ENCODE measurements at regions not wholly inside any gene's neighbourhood (a gene's known extent, or its start where the extent isn't known, plus 50 kb on each side); places are given as distances from the start of the nearest gene placed in this dataset.
"Not testable (repeated sequence)": the region's sequence is repeated elsewhere in the genome, so short reads cannot be mapped to it uniquely, and the experiment has no call there.

GRCh38 chr12:85425926-85426325 lies 145.9 kb downstream of the ALX1 start:
- TF ChIP-seq CTCF (IDR thresholded peaks at IDR 0.05; ENCODE audit: low read length) (no peak), EZH2 (optimal IDR thresholded peaks at IDR 0.05; ENCODE audit: low read depth, low read length) (no peak), EZH2phosphoT487 (IDR thresholded peaks at IDR 0.05; ENCODE audit: low read length) (no peak)

GRCh38 chr12:85433148-85433547 lies 153.1 kb downstream of the ALX1 start:
- H3K4me2 ChIP-seq (ENCODE audit: low read depth, low read length); H3K9me2 ChIP-seq (replicated peaks; ENCODE audit: insufficient read depth, low read length); DNase-seq; H3K36me3 ChIP-seq (replicated peaks; ENCODE audit: insufficient read depth, low read length); H3K27ac ChIP-seq (ENCODE audit: low read length); H3K4me1 ChIP-seq (ENCODE audit: low read length); H3K9ac ChIP-seq (ENCODE audit: low read length); H4K20me1 ChIP-seq (ENCODE audit: insufficient read depth, low read length); H2AFZ ChIP-seq (ENCODE audit: low read length); H3F3A ChIP-seq (ENCODE audit: insufficient read depth, low read length); H3K9me3 ChIP-seq (replicated peaks; ENCODE audit: insufficient read depth, low read length); H3K79me2 ChIP-seq (ENCODE audit: low read length); H3K4me3 ChIP-seq (ENCODE audit: low read length); H3K27me3 ChIP-seq (replicated peaks; ENCODE audit: insufficient read depth, low read length): not testable (repeated sequence)

More at GRCh38 chr12:85425926-85426325, 145.9 kb downstream of the ALX1 start:
- H3K27me3 ChIP-seq (replicated peaks; ENCODE audit: insufficient read depth, low read length), result no peaks in the 10 kb centered on the region
- H3K9ac ChIP-seq (ENCODE audit: low read length), result no peak overlapping the region
- DNase-seq, result no peak
- no peaks in the 10 kb centered on the region for H3K79me2 ChIP-seq (ENCODE audit: low read length)
- H3K4me2 ChIP-seq (ENCODE audit: low read depth, low read length), result no peak overlapping the region
- no peak overlapping the region for H3K4me3 ChIP-seq (ENCODE audit: low read length)
- H3K27ac ChIP-seq (ENCODE audit: low read length), result no peak overlapping the region
- H4K20me1 ChIP-seq (ENCODE audit: insufficient read depth, low read length), result no peaks in the 10 kb centered on the region
- H3F3A ChIP-seq (ENCODE audit: insufficient read depth, low read length), result peaks cover 12% of the 10 kb centered on the region
- H3K4me1 ChIP-seq (ENCODE audit: low read length), result no peaks in the 10 kb centered on the region
- no peaks in the 10 kb centered on the region for H3K9me2 ChIP-seq (replicated peaks; ENCODE audit: insufficient read depth, low read length)
- no peak overlapping the region for H2AFZ ChIP-seq (ENCODE audit: low read length)
- H3K9me3 ChIP-seq (replicated peaks; ENCODE audit: insufficient read depth, low read length), result no peaks in the 10 kb centered on the region
- H3K36me3 ChIP-seq (replicated peaks; ENCODE audit: insufficient read depth, low read length), result no peaks in the 10 kb centered on the region

- Histone ChIP-seq H4K20me1 (ENCODE audit: insufficient read depth, low read length) (no peaks in the 10 kb centered on the region), H3K9me2 (replicated peaks; ENCODE audit: insufficient read depth, low read length) (no peaks in the 10 kb centered on the region), H3K4me3 (ENCODE audit: low read length) (no peak overlapping the region), H3F3A (ENCODE audit: insufficient read depth, low read length) (no peaks in the 10 kb centered on the region), H3K36me3 (replicated peaks; ENCODE audit: insufficient read depth, low read length) (no peaks in the 10 kb centered on the region), H3K9me3 (replicated peaks; ENCODE audit: insufficient read depth, low read length) (no peaks in the 10 kb centered on the region), H3K27ac (ENCODE audit: low read length) (no peak overlapping the region), H3K9ac (ENCODE audit: low read length) (no peak overlapping the region), H3K4me2 (ENCODE audit: low read depth, low read length) (no peak overlapping the region), H2AFZ (ENCODE audit: low read length) (no peak overlapping the region), H3K79me2 (ENCODE audit: low read length) (no peaks in the 10 kb centered on the region), H3K4me1 (ENCODE audit: low read length) (no peaks in the 10 kb centered on the region), H3K27me3 (replicated peaks; ENCODE audit: insufficient read depth, low read length) (no peaks in the 10 kb centered on the region)
- TF ChIP-seq EZH2phosphoT487 (IDR thresholded peaks at IDR 0.05; ENCODE audit: low read length) (no peak), CTCF (IDR thresholded peaks at IDR 0.05; ENCODE audit: low read length) (no peak), EZH2 (optimal IDR thresholded peaks at IDR 0.05; ENCODE audit: low read depth, low read length) (no peak)
- no peak for DNase-seq
Observed at GRCh38 chr12:85440271-85440670, 160.3 kb downstream of the ALX1 start.

GRCh38 chr12:85441025-85441424 lies 161.0 kb downstream of the ALX1 start:
- TF ChIP-seq EZH2phosphoT487 (IDR thresholded peaks at IDR 0.05; ENCODE audit: low read length), result no peak
- no peak for TF ChIP-seq CTCF (IDR thresholded peaks at IDR 0.05; ENCODE audit: low read length)
- TF ChIP-seq EZH2 (optimal IDR thresholded peaks at IDR 0.05; ENCODE audit: low read depth, low read length), result no peak
- H3F3A ChIP-seq (ENCODE audit: insufficient read depth, low read length), result no peaks in the 10 kb centered on the region
- H3K9me3 ChIP-seq (replicated peaks; ENCODE audit: insufficient read depth, low read length), result no peaks in the 10 kb centered on the region
- H3K27me3 ChIP-seq (replicated peaks; ENCODE audit: insufficient read depth, low read length), result no peaks in the 10 kb centered on the region
- H3K4me3 ChIP-seq (ENCODE audit: low read length), result no peak overlapping the region
- H3K9ac ChIP-seq (ENCODE audit: low read length), result no peak overlapping the region
- DNase-seq, result no peak
- H3K4me1 ChIP-seq (ENCODE audit: low read length), result no peaks in the 10 kb centered on the region
- no peaks in the 10 kb centered on the region for H4K20me1 ChIP-seq (ENCODE audit: insufficient read depth, low read length)
- no peak overlapping the region for H3K4me2 ChIP-seq (ENCODE audit: low read depth, low read length)
- no peaks in the 10 kb centered on the region for H3K36me3 ChIP-seq (replicated peaks; ENCODE audit: insufficient read depth, low read length)
- H3K27ac ChIP-seq (ENCODE audit: low read length), result no peak overlapping the region
- no peaks in the 10 kb centered on the region for H3K79me2 ChIP-seq (ENCODE audit: low read length)
- H2AFZ ChIP-seq (ENCODE audit: low read length), result no peak overlapping the region
- H3K9me2 ChIP-seq (replicated peaks; ENCODE audit: insufficient read depth, low read length), result no peaks in the 10 kb centered on the region
